GM12878 (cell line): ENCODE measurements at regions not wholly inside any gene's neighbourhood (a gene's known extent, or its start where the extent isn't known, plus 50 kb on each side); places are given as distances from the start of the nearest gene placed in this dataset.

ENCODE experiments used
- ATAC-seq: fragments of 200-7000 bp; cut with Tn5 transposase; 3 replicates; pipeline ENCODE4 v1.9.1; 2020; ENCODE audit warnings: mild to moderate bottlenecking, moderate library complexity
- BruUV-seq: library from RNA; stranded (reverse); fragments of 400-500 nt; replicated peaks from 2 replicates; lab custom pipeline; 2021; lab: Mats Ljungman, UMichigan
- CTCF ChIA-PET: fragments of 300-600 bp; sonication (Branson Sonifier 250); formaldehyde crosslinking; extraction: SDS; loops from one replicate; lab custom pipeline; 2021; ENCODE audit warnings: inconsistent platforms; lab: Yijun Ruan, JAX
- POLR2A ChIA-PET: fragments of 350-600 bp; formaldehyde crosslinking; extraction: SDS; loops from one replicate; lab custom pipeline; 2021; ENCODE audit warnings: inconsistent platforms; lab: Charles Lee
- RAD21 ChIA-PET: fragments of 300-600 bp; sonication (Branson Sonifier 250); formaldehyde crosslinking; loops from one replicate; lab custom pipeline; 2023; ENCODE audit warnings: antibody characterized with exemption; ENCODE audit not compliant: unreplicated experiment; lab: Charles Lee
- SMC1A ChIA-PET: fragments of 300-600 bp; sonication (Branson Sonifier 250); formaldehyde crosslinking; loops from one replicate; lab custom pipeline; 2023; ENCODE audit not compliant: unreplicated experiment, uncharacterized antibody; lab: Charles Lee
- DNase-seq: peaks from one replicate; pipeline ENCODE4 v3.0.0-alpha.2; 2011; ENCODE audit warnings: low read depth, low spot score
- FAIRE-seq: peaks from 3 replicates; lab custom pipeline; 2011; peaks lifted over from hg19 to GRCh38; lab: Jason Lieb, UNC
- H2AFZ ChIP-seq: 2 replicates; pipeline ENCODE4 v1.6.0; 2011; ENCODE audit warnings: low read depth, low read length, control low read depth; ENCODE audit not compliant: control insufficient read depth
- H3K27ac ChIP-seq: 2 replicates; pipeline ENCODE4 v1.5.1; 2011; ENCODE audit warnings: control low read depth; ENCODE audit not compliant: control insufficient read depth, insufficient read depth
- H3K27me3 ChIP-seq, 2 experiments: replicated peaks in 1 of 2; 2 replicates each; pipeline versions ENCODE4 v1.6.0 to v1.6.1; 2011; ENCODE audit warnings: low read length in 1 of 2; ENCODE audit not compliant: control insufficient read depth in 2 of 2, insufficient read depth in 2 of 2
- H3K36me3 ChIP-seq, 2 experiments: 2 replicates each; pipeline ENCODE4 v1.5.1; 2011; ENCODE audit warnings: low read length in 1 of 2; ENCODE audit not compliant: control insufficient read depth in 2 of 2, insufficient read depth in 2 of 2
- H3K4me1 ChIP-seq: 2 replicates; pipeline ENCODE4 v1.6.1; 2011; ENCODE audit warnings: mild to moderate bottlenecking, low read length, moderate library complexity, mixed read lengths; ENCODE audit not compliant: control insufficient read depth, insufficient read depth
- H3K4me2 ChIP-seq: 2 replicates; pipeline ENCODE4 v1.6.0; 2011; ENCODE audit warnings: control low read depth; ENCODE audit not compliant: control insufficient read depth, insufficient read depth
- H3K4me3 ChIP-seq: fragments of 200-600 bp; sonication (generic); 2 replicates; pipeline ENCODE4 v1.5.1; 2016
- H3K79me2 ChIP-seq: 2 replicates; pipeline ENCODE4 v1.6.0; 2011; ENCODE audit warnings: low read length; ENCODE audit not compliant: control insufficient read depth, insufficient read depth
- H3K9ac ChIP-seq: 2 replicates; pipeline ENCODE4 v1.8.0; 2011; ENCODE audit warnings: low read length, control low read depth, mixed read lengths; ENCODE audit not compliant: control insufficient read depth, insufficient read depth
- H3K9me3 ChIP-seq: replicated peaks from 3 replicates; pipeline ENCODE4 v1.5.1; 2011; ENCODE audit warnings: mild to moderate bottlenecking, low read length; ENCODE audit not compliant: control insufficient read depth, insufficient read depth
- H4K20me1 ChIP-seq: 2 replicates; pipeline ENCODE4 v1.6.0; 2011; ENCODE audit not compliant: control insufficient read depth, insufficient read depth
- ATF2 ChIP-seq: IDR thresholded peaks from 2 replicates; pipeline ENCODE4 v1.6.1; 2012; ENCODE audit warnings: low read length, inconsistent platforms
- CEBPB ChIP-seq, 2 experiments: fragments of 150-350 bp in 1 of 2; IDR thresholded peaks; 2 replicates each; pipeline ENCODE4 v1.6.1; 2012 to 2014; ENCODE audit warnings: low read depth in 2 of 2, low read length in 2 of 2, borderline replicate concordance in 1 of 2, inconsistent platforms in 1 of 2
- ETV6 ChIP-seq, 2 experiments: fragments of 450-650 bp in 1 of 2; IDR thresholded peaks in 1 of 2; conservative IDR thresholded peaks in 1 of 2; 2 replicates each; pipeline ENCODE4 v1.6.1; 2014; ENCODE audit warnings: antibody characterized with exemption in 1 of 2, borderline replicate concordance in 1 of 2, low read depth in 1 of 2, mild to moderate bottlenecking in 1 of 2, moderate library complexity in 1 of 2
- HDAC2 ChIP-seq: fragments of 200-600 bp; sonication (generic); IDR thresholded peaks from 2 replicates; pipeline ENCODE4 v1.6.1; 2017
- MTA3 ChIP-seq: IDR thresholded peaks from 2 replicates; pipeline ENCODE4 v1.6.1; 2012; ENCODE audit warnings: low read length, inconsistent platforms, borderline replicate concordance
- ZBTB4 ChIP-seq: fragments of 450-650 bp; formaldehyde crosslinking; IDR thresholded peaks from 2 replicates; pipeline ENCODE4 v1.4.0; 2022; ENCODE audit warnings: mild to moderate bottlenecking, moderate library complexity
- WGBS: methylation state at CpG from one replicate; pipeline ENCODE4 v1.1.6; 2016; ENCODE audit warnings: low lambda C conversion rate; ENCODE audit not compliant: insufficient replicate concordance, insufficient coverage; ENCODE audit errors: missing lambda C conversion rate; 5-methylcytosine and 5-hydroxymethylcytosine counted together
- in situ Hi-C: fragments of 300-500 bp; cut with MboI; formaldehyde crosslinking; loops from 9 replicates; pipeline ENCODE4 v1.14.3; 2018; ENCODE audit warnings: mixed read lengths
- intact Hi-C: fragments of 100-400 bp; cut with micrococcal nuclease; formaldehyde crosslinking; loops from one replicate; pipeline ENCODE4 v1.14.2; 2022; ENCODE audit not compliant: unreplicated experiment

- no peaks in the 10 kb centered on the region for H3K36me3 ChIP-seq
- intact Hi-C loops, result no loop called here
- CTCF ChIA-PET, result no interaction called here
- POLR2A ChIA-PET, result no interaction called here
- H3K4me1 ChIP-seq, result no peaks in the 10 kb centered on the region
- no peak overlapping the region for H3K4me3 ChIP-seq
- no peak for TF ChIP-seq HDAC2
- TF ChIP-seq CEBPB (IDR thresholded peaks at IDR 0.05; ENCODE audit: borderline replicate concordance in 1 of 2, low read depth in 2 of 2, low read length in 2 of 2), result no peak
- TF ChIP-seq MTA3, result no peak
- no peak for TF ChIP-seq ATF2
- no peak for TF ChIP-seq ETV6 (conservative IDR thresholded peaks at IDR 0.05 in 1 of 2, IDR thresholded peaks at IDR 0.05 in 1 of 2; ENCODE audit: borderline replicate concordance in 1 of 2, low read depth in 1 of 2)
- no peak for TF ChIP-seq ZBTB4 (CRISPR knock-in tag)
- RAD21 ChIA-PET, result no interaction called here
- no peak overlapping the region for H3K4me2 ChIP-seq
- 61% methylated on average over 26 of the region's 29 CpGs for WGBS
- no peaks in the 10 kb centered on the region for H3K27me3 ChIP-seq
- SMC1A ChIA-PET, result no interaction called here
- no peak for FAIRE-seq
- in situ Hi-C loops, result no loop called here
- no peak for ATAC-seq
- no peaks in the 10 kb centered on the region for H3K79me2 ChIP-seq
- no peak overlapping the region for H3K27ac ChIP-seq
- H4K20me1 ChIP-seq, result no peaks in the 10 kb centered on the region
- H3K9me3 ChIP-seq, result no peaks in the 10 kb centered on the region
- no peak overlapping the region for H3K9ac ChIP-seq
- DNase-seq, result no peak
- H2AFZ ChIP-seq, result no peak overlapping the region
- no TSS peak for BruUV-seq
Measured at GRCh38 chr1:4161366-4162006, 261.4 kb upstream of the C1orf174 start.
